HUES6 (cell line): ENCODE measurements at regions not wholly inside any gene's neighbourhood (a gene's known extent, or its start where the extent isn't known, plus 50 kb on each side); places are given as distances from the start of the nearest gene placed in this dataset.

Experiments used
- H3K27ac ChIP-seq: 2 replicates; pipeline ENCODE4 v1.7.0; 2013; ENCODE audit warnings: low read depth, mild to moderate bottlenecking, low read length, inconsistent platforms
- H3K27me3 ChIP-seq: 2 replicates; pipeline ENCODE4 v1.6.1; 2013; ENCODE audit warnings: low read length; ENCODE audit not compliant: control insufficient read depth, insufficient read depth
- H3K36me3 ChIP-seq: 2 replicates; pipeline ENCODE4 v1.6.1; 2013; ENCODE audit warnings: low read length; ENCODE audit not compliant: control insufficient read depth, insufficient read depth
- H3K4me1 ChIP-seq: 2 replicates; pipeline ENCODE4 v1.6.1; 2013; ENCODE audit warnings: low read length; ENCODE audit not compliant: control insufficient read depth, insufficient read depth
- H3K4me3 ChIP-seq: 2 replicates; pipeline ENCODE4 v1.5.1; 2013; ENCODE audit warnings: low read depth, low read length
- H3K9ac ChIP-seq: one replicate; pipeline ENCODE4 v1.6.1; 2013; ENCODE audit warnings: mild to moderate bottlenecking, low read length
- H3K9me3 ChIP-seq: 2 replicates; pipeline ENCODE4 v1.6.1; 2013; ENCODE audit warnings: low read depth, low read length; ENCODE audit not compliant: control insufficient read depth, insufficient read depth

GRCh38 chr10:114755537-114755936, 66.0 kb upstream of the FHIP2A start:
- no peak overlapping the region for H3K27ac ChIP-seq
- H3K27me3 ChIP-seq: no peaks in the 10 kb centered on the region
- no peak overlapping the region for H3K4me3 ChIP-seq
- no peaks in the 10 kb centered on the region for H3K9me3 ChIP-seq
- no peaks in the 10 kb centered on the region for H3K36me3 ChIP-seq
- H3K4me1 ChIP-seq: no peaks in the 10 kb centered on the region
- no peak overlapping the region for H3K9ac ChIP-seq

GRCh38 chr10:114758331-114758730, 63.2 kb upstream of the FHIP2A start:
- H3K27me3 ChIP-seq: no peaks in the 10 kb centered on the region
- H3K4me1 ChIP-seq: no peaks in the 10 kb centered on the region
- no peaks in the 10 kb centered on the region for H3K36me3 ChIP-seq
- H3K27ac ChIP-seq: no peak overlapping the region
- H3K9me3 ChIP-seq: no peaks in the 10 kb centered on the region
- no peak overlapping the region for H3K9ac ChIP-seq
- H3K4me3 ChIP-seq: no peak overlapping the region

- Histone ChIP-seq H3K27ac (no peak overlapping the region), H3K4me3 (no peak overlapping the region)
Measured at GRCh38 chr10:114761205-114762193, 60.1 kb upstream of the FHIP2A start.

GRCh38 chr10:114762811-114763210, 58.8 kb upstream of the FHIP2A start:
- Histone ChIP-seq H3K27me3 (peaks cover 21% of the 10 kb centered on the region), H3K9ac (no peak overlapping the region), H3K27ac (no peak overlapping the region)

More at GRCh38 chr10:114761205-114762193, 60.1 kb upstream of the FHIP2A start:
- Histone ChIP-seq H3K36me3 (no peaks in the 10 kb centered on the region), H3K4me1 (peaks cover under 1% of the 10 kb centered on the region; the same call in 1 of the 2 replicates), H3K27me3 (peaks cover 8% of the 10 kb centered on the region), H3K9ac (no peak overlapping the region), H3K9me3 (no peaks in the 10 kb centered on the region)

GRCh38 chr10:114764656-114765055, 56.9 kb upstream of the FHIP2A start:
- Histone ChIP-seq H3K27ac (no peak overlapping the region), H3K9me3 (no peaks in the 10 kb centered on the region), H3K36me3 (no peaks in the 10 kb centered on the region), H3K27me3 (peaks cover 37% of the 10 kb centered on the region), H3K4me1 (peaks cover 8% of the 10 kb centered on the region; the same call in 1 of the 2 replicates), H3K9ac (no peak overlapping the region), H3K4me3 (no peak overlapping the region)

More at GRCh38 chr10:114762811-114763210, 58.8 kb upstream of the FHIP2A start:
- H3K4me1 ChIP-seq: peaks cover 8% of the 10 kb centered on the region; the same call in 1 of the 2 replicates
- no peak overlapping the region for H3K4me3 ChIP-seq
- no peaks in the 10 kb centered on the region for H3K36me3 ChIP-seq
- H3K9me3 ChIP-seq: no peaks in the 10 kb centered on the region

GRCh38 chr10:114766470-114766869, 55.1 kb upstream of the FHIP2A start:
- Histone ChIP-seq H3K4me1 (peaks cover 8% of the 10 kb centered on the region; the same call in 1 of the 2 replicates), H3K4me3 (no peak overlapping the region), H3K36me3 (no peaks in the 10 kb centered on the region), H3K27ac (no peak overlapping the region), H3K9ac (no peak overlapping the region), H3K9me3 (no peaks in the 10 kb centered on the region), H3K27me3 (peaks cover 47% of the 10 kb centered on the region)

- no peaks in the 10 kb centered on the region for H3K9me3 ChIP-seq
Measured at GRCh38 chr10:114767101-114767985, 54.2 kb upstream of the FHIP2A start.

GRCh38 chr10:114767986-114768821, 53.4 kb upstream of the FHIP2A start:
- Histone ChIP-seq H3K27ac (no peak overlapping the region), H3K4me3 (peak overlapping the region; percentile 76), H3K4me1 (peaks cover 8% of the 10 kb centered on the region; the same call in 1 of the 2 replicates), H3K9ac (no peak overlapping the region), H3K27me3 (peaks cover 47% of the 10 kb centered on the region), H3K36me3 (no peaks in the 10 kb centered on the region), H3K9me3 (no peaks in the 10 kb centered on the region)

More at GRCh38 chr10:114767101-114767985, 54.2 kb upstream of the FHIP2A start:
- H3K4me3 ChIP-seq: peak overlapping the region; percentile 76
- no peaks in the 10 kb centered on the region for H3K36me3 ChIP-seq
- peaks cover 8% of the 10 kb centered on the region; the same call in 1 of the 2 replicates for H3K4me1 ChIP-seq
- H3K9ac ChIP-seq: no peak overlapping the region
- H3K27ac ChIP-seq: no peak overlapping the region
- H3K27me3 ChIP-seq: peaks cover 47% of the 10 kb centered on the region

GRCh38 chr10:114770009-114770408, 51.6 kb upstream of the FHIP2A start:
- Histone ChIP-seq H3K9me3 (no peaks in the 10 kb centered on the region), H3K36me3 (no peaks in the 10 kb centered on the region), H3K4me1 (peaks cover 8% of the 10 kb centered on the region; the same call in 1 of the 2 replicates), H3K27me3 (peaks cover 47% of the 10 kb centered on the region), H3K9ac (no peak overlapping the region), H3K4me3 (no peak overlapping the region), H3K27ac (no peak overlapping the region)

- Histone ChIP-seq H3K27me3 (peaks cover 42% of the 10 kb centered on the region), H3K9me3 (no peaks in the 10 kb centered on the region), H3K9ac (no peak overlapping the region), H3K27ac (no peak overlapping the region), H3K36me3 (no peaks in the 10 kb centered on the region), H3K4me3 (no peak overlapping the region), H3K4me1 (peaks cover 8% of the 10 kb centered on the region; the same call in 1 of the 2 replicates)
Measured at GRCh38 chr10:114771157-114771556, 50.4 kb upstream of the FHIP2A start.
